GM19025 (cell line): ENCODE measurements at regions not wholly inside any gene's neighbourhood (a gene's known extent, or its start where the extent isn't known, plus 50 kb on each side); places are given as distances from the start of the nearest gene placed in this dataset.
"Not testable (repeated sequence)": the region's sequence is repeated elsewhere in the genome, so short reads cannot be mapped to it uniquely, and the experiment has no call there.

ENCODE experiments used
- ATAC-seq: cut with Tn5 transposase; IDR thresholded peaks from one replicate; pipeline ENCODE4 v1.9.1; 2021; ENCODE audit warnings: mild to moderate bottlenecking, low read depth, moderate library complexity; ENCODE audit not compliant: unreplicated experiment

DNA sequence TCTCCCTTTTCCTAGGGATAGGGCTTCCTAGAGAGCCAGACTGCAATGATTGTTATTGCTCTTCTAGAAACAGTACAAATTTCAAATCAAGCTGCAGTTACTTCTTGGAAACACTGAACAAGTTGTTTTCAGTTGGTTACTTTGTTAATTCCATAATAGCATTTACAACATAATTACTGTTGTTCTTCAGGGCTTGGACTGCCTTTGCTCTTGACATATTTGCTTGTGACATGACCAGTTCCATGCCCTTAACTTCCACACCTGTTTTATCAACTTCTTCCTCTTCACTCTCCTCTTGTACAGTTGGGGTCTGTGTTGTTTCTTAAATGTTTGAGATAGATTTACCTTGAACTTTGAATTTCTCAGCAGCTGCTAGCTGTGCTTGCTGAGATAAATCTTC lies 104.4 kb downstream of the SEC23IP start:
- ATAC-seq, result no peak

- no peak for ATAC-seq
Observed at GRCh38 chr10:119997429-119997828, 104.9 kb downstream of the SEC23IP start.

DNA sequence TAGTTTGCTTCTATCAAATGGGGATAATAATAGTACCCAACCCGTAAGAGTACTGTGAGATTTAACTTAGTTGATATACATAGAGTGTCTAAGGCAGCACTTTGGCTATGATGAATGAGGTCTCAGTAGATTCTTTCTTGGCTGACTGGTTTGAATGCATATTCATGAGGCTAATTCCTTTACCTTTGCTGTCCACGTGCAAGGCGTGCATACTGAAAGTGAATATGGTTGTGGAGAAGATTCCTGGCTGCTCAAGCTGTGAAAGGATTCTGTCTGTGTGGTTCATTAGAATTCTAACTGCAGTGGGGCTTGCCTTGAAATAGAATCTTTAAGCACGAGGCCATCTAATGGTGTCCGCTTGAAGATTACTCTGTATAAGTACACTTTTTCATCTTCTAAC lies 110.3 kb downstream of the SEC23IP start:
- no peak for ATAC-seq

DNA sequence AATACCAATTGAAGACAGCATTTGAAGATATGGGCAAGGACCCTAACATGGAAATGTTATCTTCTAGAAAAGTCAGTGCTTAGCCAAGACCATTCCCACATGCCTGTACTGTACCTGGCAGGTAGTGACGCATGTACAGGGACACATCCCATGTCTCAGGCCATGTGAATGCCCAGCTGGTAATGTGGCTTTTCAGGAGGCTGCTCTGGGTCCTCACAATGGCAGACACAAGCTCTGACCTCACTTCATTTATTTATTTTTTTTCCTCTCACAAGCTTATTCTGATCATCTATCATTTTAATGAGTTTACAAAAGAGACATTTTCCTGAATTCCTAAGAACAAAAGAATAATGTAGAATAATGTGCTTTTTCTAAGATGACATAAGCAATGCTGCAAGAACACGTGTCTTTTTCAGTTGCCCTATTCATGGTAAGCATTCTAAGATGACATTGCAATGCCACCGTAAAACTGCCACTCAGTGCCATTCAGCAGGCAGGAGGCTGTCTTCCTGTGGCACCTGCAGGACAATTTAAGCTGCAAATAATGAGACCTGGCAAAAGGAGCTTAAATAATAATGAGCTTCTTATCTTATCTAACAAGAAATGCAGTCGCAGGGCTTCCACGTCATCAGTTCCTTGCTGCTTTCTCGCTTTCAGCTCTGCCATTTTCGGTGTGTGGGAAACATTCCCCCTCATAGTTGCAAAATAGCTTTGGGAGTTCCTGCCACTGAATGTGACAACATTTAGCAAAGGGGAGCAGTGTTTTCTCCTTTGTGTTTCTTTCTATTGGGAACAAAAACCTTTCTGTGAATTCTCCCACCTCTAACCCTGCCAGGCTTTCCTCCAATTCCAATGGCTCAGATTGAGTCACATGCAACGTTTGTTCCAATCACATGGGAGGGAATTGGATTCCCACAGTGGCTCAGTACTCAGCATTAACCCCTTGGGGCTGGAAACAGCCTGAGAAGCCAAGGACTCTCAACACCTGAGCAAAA lies 113.0 kb downstream of the SEC23IP start:
- ATAC-seq, result no peak

DNA sequence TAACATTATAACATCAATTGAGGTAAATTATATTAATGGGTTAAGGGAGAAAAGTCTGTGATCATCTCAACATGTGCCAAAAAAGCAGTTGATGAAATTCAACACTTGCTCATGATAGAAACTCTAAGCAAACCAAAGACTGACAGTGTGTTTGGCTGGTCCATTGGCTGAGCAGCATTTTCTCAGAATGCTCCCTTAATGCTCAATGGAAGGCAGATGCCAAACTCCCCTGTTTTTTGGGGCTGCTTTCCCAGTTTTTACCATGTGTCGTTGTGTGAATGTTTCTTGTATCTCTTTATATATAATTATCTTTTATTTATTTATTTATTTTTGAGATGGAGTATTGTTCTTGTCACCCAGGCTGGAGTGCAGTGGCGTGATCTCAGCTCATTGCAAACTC lies 114.7 kb downstream of the SEC23IP start:
- ATAC-seq, result no peak

DNA sequence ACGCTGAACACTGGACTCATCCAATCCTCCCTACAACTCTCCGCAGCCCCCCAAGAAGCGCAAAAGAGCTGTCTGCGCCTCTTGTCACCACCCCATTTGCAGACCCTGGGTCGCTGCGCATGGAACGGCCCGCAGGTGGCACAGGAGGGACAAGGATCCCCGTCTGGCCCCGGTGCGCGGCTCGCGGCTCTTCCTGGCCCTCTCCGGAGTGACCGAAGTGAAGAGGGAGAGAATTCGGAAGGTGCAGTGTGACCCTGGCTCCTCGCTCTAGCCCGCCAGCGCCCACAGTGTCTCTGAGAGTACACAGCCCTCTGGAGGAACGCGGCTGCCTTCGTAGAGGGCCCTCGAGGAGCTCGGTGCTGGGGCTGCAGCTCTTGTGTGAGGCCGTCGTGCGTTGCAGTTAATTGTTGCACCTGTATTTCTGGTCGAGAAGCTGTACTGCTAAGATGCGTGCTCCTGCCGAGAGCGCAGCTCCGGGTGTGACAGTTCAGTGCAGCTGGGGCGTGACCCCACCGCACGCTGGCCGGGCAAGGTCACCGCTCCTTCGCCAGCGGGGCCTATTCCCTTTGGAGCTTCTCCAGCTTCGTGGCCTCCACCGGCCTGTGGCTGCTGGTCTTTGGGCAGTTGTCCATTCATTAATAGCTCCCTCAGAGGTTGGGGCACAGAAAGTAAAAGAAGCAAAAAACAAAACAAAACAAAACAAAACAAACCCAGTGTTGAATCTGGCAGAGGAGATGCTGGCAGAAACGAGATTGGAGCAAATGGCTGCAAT lies 119.0 kb downstream of the SEC23IP start:
- no peak for ATAC-seq

DNA sequence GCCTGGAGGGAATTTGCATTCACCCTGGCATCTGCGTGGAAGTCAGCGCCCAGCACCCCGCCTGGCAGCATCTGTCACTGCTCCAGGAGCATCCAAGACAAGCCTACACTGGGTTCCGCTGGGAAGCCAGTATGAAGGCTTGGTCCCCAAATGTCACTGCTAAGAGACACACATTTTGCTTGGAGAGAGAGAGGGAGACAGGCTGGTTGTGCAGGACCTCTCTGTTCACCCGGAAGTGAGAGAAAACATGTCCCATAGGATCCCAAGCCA lies 119.5 kb downstream of the SEC23IP start:
- ATAC-seq, result no peak

GRCh38 chr10:120012566-120012965 lies 120.0 kb downstream of the SEC23IP start:
- no peak for ATAC-seq

DNA sequence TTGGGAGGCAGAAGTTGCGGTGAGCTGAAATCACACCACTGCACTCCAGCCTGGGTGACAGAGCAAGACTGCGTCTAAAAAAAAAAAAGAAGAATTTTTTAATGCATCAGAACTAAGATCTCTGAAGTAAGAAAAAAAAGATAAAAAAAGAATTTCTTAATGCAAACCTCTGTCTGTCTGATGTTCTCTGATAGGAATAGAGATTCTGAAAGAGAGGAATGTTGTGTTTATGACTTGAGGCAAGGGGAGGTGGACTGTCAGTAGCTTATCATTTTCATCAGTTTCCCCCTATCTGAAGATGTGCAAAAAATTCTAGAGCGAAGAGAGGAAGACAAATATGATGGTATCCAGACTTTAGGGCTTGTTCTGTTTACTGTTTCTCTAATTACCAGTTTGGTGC lies 121.5 kb downstream of the SEC23IP start:
- ATAC-seq, result no peak

DNA sequence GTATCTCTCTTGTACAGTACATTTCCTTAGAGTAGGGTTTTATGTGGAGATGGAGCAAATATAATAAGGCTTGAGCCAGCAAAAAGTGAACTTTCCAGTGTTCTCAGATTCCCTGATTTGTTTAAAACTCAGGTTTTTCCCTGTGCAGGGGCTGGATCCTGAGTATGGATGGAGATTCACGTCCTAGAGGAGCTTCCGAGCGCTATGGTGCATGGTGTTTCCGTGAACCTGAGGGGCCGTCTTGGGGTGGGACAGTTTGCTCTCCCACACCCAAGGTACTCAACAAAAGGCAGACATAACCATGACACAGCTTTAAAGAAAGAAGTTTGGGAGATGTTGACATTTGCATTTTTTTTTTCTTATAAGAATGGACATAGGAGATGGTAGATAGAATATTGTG lies 122.5 kb downstream of the SEC23IP start:
- ATAC-seq, result no peak

- no peak for ATAC-seq
Observed at GRCh38 chr10:120016906-120017305, 124.4 kb downstream of the SEC23IP start.

GRCh38 chr10:120017733-120018417 lies 125.3 kb downstream of the SEC23IP start:
- no peak for ATAC-seq

DNA sequence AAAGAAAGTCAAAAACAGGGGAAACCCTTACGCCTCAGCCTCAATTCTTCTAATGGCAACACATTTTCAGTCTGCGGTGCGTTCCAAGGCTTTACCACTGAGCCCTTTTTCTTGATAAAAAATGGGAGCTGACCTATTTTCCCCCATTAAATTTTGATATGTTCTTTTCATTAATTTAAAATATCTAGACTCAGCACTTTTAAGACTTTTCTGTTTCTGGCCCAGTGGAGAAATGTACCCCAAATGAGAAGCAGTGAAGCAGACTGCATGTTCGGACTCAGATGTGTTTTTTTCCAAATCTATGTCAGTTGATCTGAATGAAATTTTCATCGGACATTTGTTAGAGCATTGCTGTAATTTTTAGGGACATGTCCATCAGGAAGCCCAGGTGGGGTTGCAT lies 126.2 kb downstream of the SEC23IP start:
- ATAC-seq, result no peak

DNA sequence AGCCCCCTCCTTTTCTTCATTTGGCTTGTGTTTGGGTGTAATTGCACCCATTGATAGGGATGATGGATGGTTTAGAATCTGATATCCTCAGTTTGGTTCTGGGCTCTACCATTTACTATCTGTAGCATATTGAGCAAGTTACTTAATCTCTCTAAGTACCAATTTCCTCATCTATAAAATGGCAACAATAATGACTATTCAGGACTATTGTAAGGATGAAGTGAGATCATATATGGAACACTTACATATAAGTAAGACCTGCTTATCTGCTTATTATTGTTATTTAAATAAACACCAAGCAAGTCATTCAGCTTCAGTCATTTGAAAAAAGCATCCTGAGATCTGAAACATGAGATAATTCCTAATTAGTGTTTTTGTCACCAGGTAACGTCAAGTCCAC lies 127.0 kb downstream of the SEC23IP start:
- ATAC-seq, result no peak

- ATAC-seq, result no peak
Observed at GRCh38 chr10:120022357-120022756, 129.8 kb downstream of the SEC23IP start.

- ATAC-seq, result no peak
Observed at GRCh38 chr10:120034236-120034635, 141.7 kb downstream of the SEC23IP start.

GRCh38 chr10:120039046-120039445 lies 146.5 kb downstream of the SEC23IP start:
- no peak for ATAC-seq

- ATAC-seq, result no peak
Observed at GRCh38 chr10:120039826-120040225, 147.3 kb downstream of the SEC23IP start.

GRCh38 chr10:120041807-120042559 lies 149.5 kb downstream of the SEC23IP start:
- ATAC-seq, result no peak

DNA sequence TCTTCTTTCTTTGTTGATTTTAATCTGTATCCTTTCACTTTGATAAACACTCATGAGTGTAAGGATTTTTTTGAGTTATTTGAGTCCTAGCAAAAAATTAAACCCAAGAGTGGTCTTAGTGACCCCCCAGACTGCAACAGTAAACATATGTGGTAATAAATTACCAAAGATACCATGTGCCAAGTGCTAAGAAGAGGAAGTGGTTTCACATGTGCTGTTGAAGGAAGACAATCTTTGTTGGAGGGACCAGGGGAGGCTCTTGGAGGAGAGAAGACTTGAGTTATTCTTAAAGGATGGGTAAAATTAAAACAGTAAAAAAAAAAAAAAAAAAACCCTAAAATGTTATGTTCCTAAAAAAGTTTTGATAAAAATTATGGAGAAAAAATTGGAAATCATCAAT lies 150.2 kb downstream of the SEC23IP start:
- ATAC-seq, result no peak

GRCh38 chr10:120047373-120047772 lies 154.8 kb downstream of the SEC23IP start:
- not testable (repeated sequence) for ATAC-seq
